Esophagus muscularis mucosa (tissue), 3 donors: ENCODE measurements at regions not wholly inside any gene's neighbourhood (a gene's known extent, or its start where the extent isn't known, plus 50 kb on each side); places are given as distances from the start of the nearest gene placed in this dataset.
"Not testable (repeated sequence)": the region's sequence is repeated elsewhere in the genome, so short reads cannot be mapped to it uniquely, and the experiment has no call there.

Experiments
- POLR2A ChIP-seq: fragments of 450-650 bp; IDR thresholded peaks from one replicate; pipeline ENCODE4 v1.6.1; 2017; ENCODE audit warnings: antibody characterized with exemption, moderate library complexity, mild to moderate bottlenecking, low read depth
- POLR2AphosphoS5 ChIP-seq, 2 donors: sonication (generic); formaldehyde crosslinking; IDR thresholded peaks; one replicate each; pipeline ENCODE4 v1.6.1; 2017; ENCODE audit warnings: antibody characterized with exemption in 2 of 2
- TF ChIP-seq, protein P1 (sequence below), 3 experiments: fragments of 200-600 bp in 2 of 3; fragments of 450-650 bp in 1 of 3; sonication (generic) in 2 of 3; IDR thresholded peaks; one replicate each; pipeline ENCODE4 v1.5.1; 2017 to 2019; ENCODE audit warnings: antibody characterized with exemption in 3 of 3, mild to moderate bottlenecking in 2 of 3, moderate library complexity in 1 of 3

DNA sequence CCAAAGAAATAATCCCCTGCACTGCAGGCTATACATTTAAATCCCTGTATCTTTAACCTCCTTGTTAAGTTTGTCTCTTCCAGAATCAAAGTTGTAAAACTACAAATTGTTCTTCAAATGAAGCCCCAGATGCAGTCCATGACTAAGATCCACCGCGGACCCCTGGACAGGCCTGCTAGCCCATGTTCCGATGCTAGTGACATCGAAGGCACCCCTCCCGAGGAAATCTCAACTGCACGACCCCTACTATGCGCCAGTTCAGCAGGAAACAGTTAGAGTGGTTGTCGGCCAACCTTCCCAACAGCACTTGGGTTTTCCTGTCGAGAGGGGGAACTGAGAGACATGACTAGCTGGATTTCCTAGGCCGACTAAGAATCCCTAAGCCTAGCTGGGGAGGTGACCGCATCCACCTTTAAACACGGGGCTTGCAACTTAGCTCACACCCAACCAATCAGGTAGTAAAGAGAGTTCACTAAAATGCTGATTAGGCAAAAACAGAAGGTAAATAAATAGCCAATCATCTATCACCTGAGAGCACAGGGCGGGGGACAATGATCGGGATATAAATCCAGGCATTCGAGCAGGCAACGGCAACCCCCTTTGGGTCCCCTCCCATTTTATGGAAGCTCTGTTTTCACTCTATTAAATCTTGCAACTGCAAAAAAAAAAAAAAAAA is 523.9 kb downstream of the REEP3 start:
- TF ChIP-seq, protein P1, sequence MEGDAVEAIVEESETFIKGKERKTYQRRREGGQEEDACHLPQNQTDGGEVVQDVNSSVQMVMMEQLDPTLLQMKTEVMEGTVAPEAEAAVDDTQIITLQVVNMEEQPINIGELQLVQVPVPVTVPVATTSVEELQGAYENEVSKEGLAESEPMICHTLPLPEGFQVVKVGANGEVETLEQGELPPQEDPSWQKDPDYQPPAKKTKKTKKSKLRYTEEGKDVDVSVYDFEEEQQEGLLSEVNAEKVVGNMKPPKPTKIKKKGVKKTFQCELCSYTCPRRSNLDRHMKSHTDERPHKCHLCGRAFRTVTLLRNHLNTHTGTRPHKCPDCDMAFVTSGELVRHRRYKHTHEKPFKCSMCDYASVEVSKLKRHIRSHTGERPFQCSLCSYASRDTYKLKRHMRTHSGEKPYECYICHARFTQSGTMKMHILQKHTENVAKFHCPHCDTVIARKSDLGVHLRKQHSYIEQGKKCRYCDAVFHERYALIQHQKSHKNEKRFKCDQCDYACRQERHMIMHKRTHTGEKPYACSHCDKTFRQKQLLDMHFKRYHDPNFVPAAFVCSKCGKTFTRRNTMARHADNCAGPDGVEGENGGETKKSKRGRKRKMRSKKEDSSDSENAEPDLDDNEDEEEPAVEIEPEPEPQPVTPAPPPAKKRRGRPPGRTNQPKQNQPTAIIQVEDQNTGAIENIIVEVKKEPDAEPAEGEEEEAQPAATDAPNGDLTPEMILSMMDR (IDR thresholded peaks at IDR 0.05), result not testable (repeated sequence)
- not testable (repeated sequence) for TF ChIP-seq POLR2A; POLR2AphosphoS5 (IDR thresholded peaks at IDR 0.05)
